ENCODE measurements at regions not wholly inside any gene's neighbourhood (a gene's known extent, or its start where the extent isn't known, plus 50 kb on each side); places are given as distances from the start of the nearest gene placed in this dataset.

DNA sequence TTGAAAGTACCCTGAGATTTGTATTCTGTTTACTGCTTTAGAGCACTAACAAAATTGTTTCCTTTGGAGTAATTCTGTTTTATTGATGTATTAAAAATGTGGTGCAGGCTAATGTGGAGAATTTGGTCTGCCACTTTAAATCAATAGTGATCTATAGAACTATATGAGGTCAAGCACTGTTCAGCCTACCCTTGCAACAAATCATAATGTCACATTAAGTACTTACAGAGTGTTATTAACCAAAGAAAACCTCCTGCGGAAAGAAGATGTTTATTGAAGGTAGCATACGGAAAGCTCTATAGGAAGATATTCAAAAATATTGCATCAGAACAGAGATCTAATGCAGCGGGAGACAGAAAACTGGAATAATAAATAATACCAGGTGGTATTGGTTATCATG is 865.0 kb upstream of the TYRP1 start:
- no peak overlapping the region for H3K9ac ChIP-seq (ENCODE audit: insufficient read depth in 1 of 2, low read length in 2 of 2)
- WGBS, 2 donors: 80 to 88% methylated on average over 3 of the region's 3 CpGs
- no peaks in the 10 kb centered on the region for H3K4me1 ChIP-seq (ENCODE audit: control insufficient read depth in 5 of 5, insufficient read depth in 5 of 5, low read length in 5 of 5)
- TF ChIP-seq CTCF (IDR thresholded peaks at IDR 0.05; ENCODE audit: control extremely low read depth, extremely low read depth): no peak
- no peaks in the 10 kb centered on the region for H3K27me3 ChIP-seq (ENCODE audit: control insufficient read depth in 3 of 3, insufficient read depth in 3 of 3, low read length in 2 of 3)
- no peaks in the 10 kb centered on the region for H3K9me3 ChIP-seq (ENCODE audit: control insufficient read depth in 4 of 4, insufficient read depth in 3 of 4, low read length in 3 of 4)
- no peaks in the 10 kb centered on the region for H3K36me3 ChIP-seq (ENCODE audit: control insufficient read depth in 4 of 4, insufficient read depth in 4 of 4, low read length in 4 of 4)
- no peak overlapping the region for H3K27ac ChIP-seq (ENCODE audit: low read depth in 1 of 2, low read length in 1 of 2)
- DNase-seq (no peak), ATAC-seq (ENCODE audit: insufficient read depth, low FRiP score) (no peak)
- H3K4me3 ChIP-seq: no peak overlapping the region

GRCh38 chr9:11833056-11833455 is 860.1 kb upstream of the TYRP1 start:
- DNase-seq: no peak
- Histone ChIP-seq H3K27me3 (ENCODE audit: control insufficient read depth in 3 of 3, insufficient read depth in 3 of 3, low read length in 2 of 3) (no peaks in the 10 kb centered on the region), H3K9ac (ENCODE audit: insufficient read depth in 1 of 2, low read length in 2 of 2) (no peak overlapping the region), H3K27ac (ENCODE audit: low read depth in 1 of 2, low read length in 1 of 2) (no peak overlapping the region), H3K4me3 (no peak overlapping the region), H3K4me1 (ENCODE audit: control insufficient read depth in 5 of 5, insufficient read depth in 5 of 5, low read length in 5 of 5) (no peaks in the 10 kb centered on the region), H3K9me3 (ENCODE audit: control insufficient read depth in 4 of 4, insufficient read depth in 3 of 4, low read length in 3 of 4) (peaks cover 0 to 3% (median 1%) of the 10 kb centered on the region in 4 donors), H3K36me3 (ENCODE audit: control insufficient read depth in 4 of 4, insufficient read depth in 4 of 4, low read length in 4 of 4) (no peaks in the 10 kb centered on the region)
- WGBS, 2 donors: 75 to 76% methylated on average over 2 of the region's 2 CpGs
- no peak for ATAC-seq (ENCODE audit: insufficient read depth, low FRiP score)
- no peak for TF ChIP-seq CTCF (IDR thresholded peaks at IDR 0.05; ENCODE audit: control extremely low read depth, extremely low read depth)

DNA sequence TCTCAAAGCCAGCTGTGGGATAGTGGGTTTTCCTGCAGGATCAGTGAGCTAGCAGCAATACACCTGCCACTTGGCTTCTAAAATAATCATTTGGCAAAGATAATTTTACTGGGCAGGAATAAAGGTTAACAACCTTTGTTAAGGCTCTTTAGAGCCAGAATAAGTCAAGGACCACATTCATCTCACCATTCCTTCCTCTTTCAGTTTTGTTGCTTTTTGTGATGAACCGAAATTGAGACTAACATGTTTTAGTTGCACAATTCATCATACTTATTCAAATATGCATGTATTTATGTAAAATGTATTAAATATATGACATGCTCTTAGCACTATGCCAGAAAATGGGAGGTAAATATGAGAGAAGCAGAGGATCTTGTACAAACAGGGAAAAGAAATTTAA is 824.4 kb upstream of the TYRP1 start:
- no peak for DNase-seq
- TF ChIP-seq CTCF (IDR thresholded peaks at IDR 0.05; ENCODE audit: control extremely low read depth, extremely low read depth): no peak
- no peaks in the 10 kb centered on the region for H3K4me1 ChIP-seq (ENCODE audit: control insufficient read depth in 5 of 5, insufficient read depth in 5 of 5, low read length in 5 of 5)
- H3K27me3 ChIP-seq (ENCODE audit: control insufficient read depth in 3 of 3, insufficient read depth in 3 of 3, low read length in 2 of 3): no peaks in the 10 kb centered on the region
- WGBS, 2 donors: 64 to 77% methylated on average over 1 of the region's 1 CpG
- no peak overlapping the region for H3K9ac ChIP-seq (ENCODE audit: insufficient read depth in 1 of 2, low read length in 2 of 2)
- H3K36me3 ChIP-seq (ENCODE audit: control insufficient read depth in 4 of 4, insufficient read depth in 4 of 4, low read length in 4 of 4): no peaks in the 10 kb centered on the region
- H3K4me3 ChIP-seq: no peak overlapping the region
- ATAC-seq (ENCODE audit: insufficient read depth, low FRiP score): no peak
- no peak overlapping the region for H3K27ac ChIP-seq (ENCODE audit: low read depth in 1 of 2, low read length in 1 of 2)
- H3K9me3 ChIP-seq (ENCODE audit: control insufficient read depth in 4 of 4, insufficient read depth in 3 of 4, low read length in 3 of 4): no peaks in the 10 kb centered on the region

DNA sequence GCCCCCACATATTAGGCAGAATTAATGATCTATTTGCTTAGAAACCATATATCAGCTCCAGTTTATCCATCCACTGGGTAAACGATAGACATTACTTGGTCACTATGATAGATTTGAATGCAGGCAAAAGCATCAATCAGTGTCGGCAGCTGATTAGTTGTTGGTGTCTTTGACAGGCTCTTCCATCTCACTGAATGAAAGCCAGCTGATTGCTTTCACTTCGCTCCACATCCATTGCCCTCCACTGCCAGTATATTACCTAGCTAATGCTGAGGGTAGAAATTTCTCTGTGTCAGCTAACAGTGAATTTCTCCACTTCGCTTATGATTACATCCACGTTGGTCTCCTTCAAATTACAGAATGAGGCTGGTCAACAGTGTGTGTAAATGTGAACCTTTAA is 821.3 kb upstream of the TYRP1 start:
- no peaks in the 10 kb centered on the region for H3K27me3 ChIP-seq (ENCODE audit: control insufficient read depth in 3 of 3, insufficient read depth in 3 of 3, low read length in 2 of 3)
- no peak overlapping the region for H3K4me3 ChIP-seq
- WGBS, 2 donors: 56 to 63% methylated on average over 5 of the region's 5 CpGs
- ATAC-seq (ENCODE audit: insufficient read depth, low FRiP score) (no peak), DNase-seq (no peak)
- no peak overlapping the region for H3K9ac ChIP-seq (ENCODE audit: insufficient read depth in 1 of 2, low read length in 2 of 2)
- H3K4me1 ChIP-seq (ENCODE audit: control insufficient read depth in 5 of 5, insufficient read depth in 5 of 5, low read length in 5 of 5): no peaks in the 10 kb centered on the region
- no peaks in the 10 kb centered on the region for H3K9me3 ChIP-seq (ENCODE audit: control insufficient read depth in 4 of 4, insufficient read depth in 3 of 4, low read length in 3 of 4)
- TF ChIP-seq CTCF (IDR thresholded peaks at IDR 0.05; ENCODE audit: control extremely low read depth, extremely low read depth): no peak
- H3K36me3 ChIP-seq (ENCODE audit: control insufficient read depth in 4 of 4, insufficient read depth in 4 of 4, low read length in 4 of 4): no peaks in the 10 kb centered on the region
- H3K27ac ChIP-seq (ENCODE audit: low read depth in 1 of 2, low read length in 1 of 2): no peak overlapping the region

Data from lung (tissue), 11 donors.